NCI-H2227 (cell line): ENCODE measurements at regions not wholly inside any gene's neighbourhood (a gene's known extent, or its start where the extent isn't known, plus 50 kb on each side); places are given as distances from the start of the nearest gene placed in this dataset.

Experiments
- DNase-seq: peaks from one replicate; lab custom pipeline; 2025; ENCODE audit not compliant: unreplicated experiment; lab: John Stamatoyannopoulos, UW

- no peak for DNase-seq
These were observed 408.2 kb upstream of the TUSC1 start for GRCh38 chr9:26086396-26086795.

- no peak for DNase-seq
These were observed 403.6 kb upstream of the TUSC1 start for GRCh38 chr9:26081847-26082246.

GRCh38 chr9:26078706-26079105 lies 400.5 kb upstream of the TUSC1 start:
- DNase-seq, result no peak

GRCh38 chr9:26077860-26078259 lies 399.6 kb upstream of the TUSC1 start:
- DNase-seq, result no peak

- no peak for DNase-seq
These were observed 389.4 kb upstream of the TUSC1 start for GRCh38 chr9:26067608-26068007.

GRCh38 chr9:26066237-26066636 lies 388.0 kb upstream of the TUSC1 start:
- no peak for DNase-seq

- no peak for DNase-seq
These were observed 383.8 kb upstream of the TUSC1 start for GRCh38 chr9:26061948-26062575.

GRCh38 chr9:26058111-26058895 lies 380.1 kb upstream of the TUSC1 start:
- no peak for DNase-seq

- no peak for DNase-seq
These were observed 378.8 kb upstream of the TUSC1 start for GRCh38 chr9:26057050-26057449.

- DNase-seq, result no peak
These were observed 376.6 kb upstream of the TUSC1 start for GRCh38 chr9:26054600-26055520.

GRCh38 chr9:26053954-26054353 lies 375.7 kb upstream of the TUSC1 start:
- DNase-seq, result no peak

GRCh38 chr9:26043431-26043830 lies 365.2 kb upstream of the TUSC1 start:
- DNase-seq, result no peak

GRCh38 chr9:26034786-26035185 lies 356.5 kb upstream of the TUSC1 start:
- DNase-seq, result no peak

- no peak for DNase-seq
These were observed 355.1 kb upstream of the TUSC1 start for GRCh38 chr9:26033336-26033735.

GRCh38 chr9:26026423-26027100 lies 348.3 kb upstream of the TUSC1 start:
- DNase-seq, result no peak

- DNase-seq, result no peak
These were observed 335.0 kb upstream of the TUSC1 start for GRCh38 chr9:26013199-26013598.

- no peak for DNase-seq
These were observed 334.6 kb upstream of the TUSC1 start for GRCh38 chr9:26012797-26013196.

- DNase-seq, result no peak
These were observed 316.4 kb upstream of the TUSC1 start for GRCh38 chr9:25994605-25995004.

- no peak for DNase-seq
These were observed 312.1 kb upstream of the TUSC1 start for GRCh38 chr9:25990376-25990775.

- DNase-seq, result no peak
These were observed 297.4 kb upstream of the TUSC1 start for GRCh38 chr9:25975667-25976066.

- no peak for DNase-seq
These were observed 286.0 kb upstream of the TUSC1 start for GRCh38 chr9:25964239-25964638.
